GM18505 (cell line): ENCODE measurements at regions not wholly inside any gene's neighbourhood (a gene's known extent, or its start where the extent isn't known, plus 50 kb on each side); places are given as distances from the start of the nearest gene placed in this dataset.
"Not testable (repeated sequence)": the region's sequence is repeated elsewhere in the genome, so short reads cannot be mapped to it uniquely, and the experiment has no call there.

Experiments used
- ATAC-seq: cut with Tn5 transposase; IDR thresholded peaks from one replicate; pipeline ENCODE4 v1.9.1; 2021; ENCODE audit not compliant: unreplicated experiment
- POLR2A ChIP-seq: IDR thresholded peaks from 4 replicates; pipeline ENCODE4 v1.6.1; 2011; ENCODE audit warnings: borderline replicate concordance; ENCODE audit not compliant: insufficient read depth, insufficient read length; ENCODE audit errors: extremely low read depth

- no peak for ATAC-seq
- no peak for TF ChIP-seq POLR2A
Observed at GRCh38 chr6:137658287-137658686, 164.1 kb upstream of the OLIG3 start.

- no peak for TF ChIP-seq POLR2A
- ATAC-seq = no peak
Observed at GRCh38 chr6:137659871-137660270, 165.7 kb upstream of the OLIG3 start.

- no peak for ATAC-seq
- TF ChIP-seq POLR2A = no peak
Observed at GRCh38 chr6:137660296-137660731, 166.1 kb upstream of the OLIG3 start.

GRCh38 chr6:137661601-137662000 lies 167.4 kb upstream of the OLIG3 start:
- ATAC-seq = no peak
- no peak for TF ChIP-seq POLR2A

- no peak for ATAC-seq
- TF ChIP-seq POLR2A = no peak
Observed at GRCh38 chr6:137664183-137664582, 170.0 kb upstream of the OLIG3 start.

GRCh38 chr6:137665342-137665934 lies 171.2 kb upstream of the OLIG3 start:
- no peak for TF ChIP-seq POLR2A
- no peak for ATAC-seq

GRCh38 chr6:137666202-137666774 lies 172.1 kb upstream of the OLIG3 start:
- no peak for TF ChIP-seq POLR2A
- no peak for ATAC-seq

GRCh38 chr6:137673603-137674002 lies 179.4 kb upstream of the OLIG3 start:
- TF ChIP-seq POLR2A = no peak

GRCh38 chr6:137676888-137677287 lies 182.7 kb upstream of the OLIG3 start:
- TF ChIP-seq POLR2A = no peak
- ATAC-seq = no peak

More at GRCh38 chr6:137673603-137674002, 179.4 kb upstream of the OLIG3 start:
- no peak for ATAC-seq

- ATAC-seq = no peak
- TF ChIP-seq POLR2A = no peak
Observed at GRCh38 chr6:137677709-137678108, 183.5 kb upstream of the OLIG3 start.

- no peak for ATAC-seq
- TF ChIP-seq POLR2A = no peak
Observed at GRCh38 chr6:137678451-137678850, 184.3 kb upstream of the OLIG3 start.

GRCh38 chr6:137680705-137681346 lies 186.2 kb upstream of the TNFAIP3 start:
- no peak for TF ChIP-seq POLR2A
- no peak for ATAC-seq

GRCh38 chr6:137681445-137682009 lies 185.5 kb upstream of the TNFAIP3 start:
- TF ChIP-seq POLR2A = no peak
- no peak for ATAC-seq

GRCh38 chr6:137682658-137683057 lies 184.4 kb upstream of the TNFAIP3 start:
- not testable (repeated sequence) for ATAC-seq
